IPS-18a (cell line): ENCODE measurements at regions not wholly inside any gene's neighbourhood (a gene's known extent, or its start where the extent isn't known, plus 50 kb on each side); places are given as distances from the start of the nearest gene placed in this dataset.

Experiments
- H3K27ac ChIP-seq: one replicate; pipeline ENCODE4 v1.5.1; 2013; ENCODE audit warnings: low read length
- H3K27me3 ChIP-seq: one replicate; pipeline ENCODE4 v1.6.1; 2013; ENCODE audit warnings: mild to moderate bottlenecking, low read length; ENCODE audit not compliant: control insufficient read depth, insufficient read depth
- H3K36me3 ChIP-seq: one replicate; pipeline ENCODE4 v1.6.1; 2013; ENCODE audit warnings: low read depth, low read length; ENCODE audit not compliant: control insufficient read depth
- H3K4me1 ChIP-seq: one replicate; pipeline ENCODE4 v1.6.1; 2013; ENCODE audit warnings: low read depth, low read length; ENCODE audit not compliant: control insufficient read depth
- H3K4me3 ChIP-seq: one replicate; pipeline ENCODE4 v1.5.1; 2013; ENCODE audit warnings: low read length
- H3K9ac ChIP-seq: one replicate; pipeline ENCODE4 v1.6.1; 2013; ENCODE audit warnings: mild to moderate bottlenecking, low read length, moderate library complexity
- H3K9me3 ChIP-seq: one replicate; pipeline ENCODE4 v1.6.1; 2013; ENCODE audit warnings: low read depth, low read length; ENCODE audit not compliant: control insufficient read depth

DNA sequence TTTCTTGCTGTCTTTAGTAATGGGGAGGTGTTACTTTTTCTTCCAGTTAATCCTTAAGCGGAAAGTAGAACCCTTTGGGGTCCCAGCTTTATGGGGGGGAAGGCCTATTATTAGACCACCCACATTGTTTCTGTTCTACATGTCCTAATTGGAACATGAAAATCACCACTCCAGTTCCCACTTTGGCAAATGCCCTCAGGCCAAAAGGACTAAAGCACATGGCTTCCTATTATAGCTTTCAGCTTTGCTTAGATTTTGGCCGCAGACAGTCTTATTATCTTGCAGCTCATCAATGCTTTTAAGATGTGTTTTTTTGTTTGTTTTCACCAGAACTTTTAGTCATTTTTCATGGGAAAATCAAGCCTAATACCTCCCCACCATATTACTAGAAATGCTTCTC lies 296.8 kb upstream of the ANKH start:
- Histone ChIP-seq H3K9ac (no peak overlapping the region), H3K4me1 (no peaks in the 10 kb centered on the region), H3K27me3 (no peaks in the 10 kb centered on the region), H3K36me3 (no peaks in the 10 kb centered on the region), H3K27ac (no peak overlapping the region), H3K9me3 (no peaks in the 10 kb centered on the region), H3K4me3 (no peak overlapping the region)

DNA sequence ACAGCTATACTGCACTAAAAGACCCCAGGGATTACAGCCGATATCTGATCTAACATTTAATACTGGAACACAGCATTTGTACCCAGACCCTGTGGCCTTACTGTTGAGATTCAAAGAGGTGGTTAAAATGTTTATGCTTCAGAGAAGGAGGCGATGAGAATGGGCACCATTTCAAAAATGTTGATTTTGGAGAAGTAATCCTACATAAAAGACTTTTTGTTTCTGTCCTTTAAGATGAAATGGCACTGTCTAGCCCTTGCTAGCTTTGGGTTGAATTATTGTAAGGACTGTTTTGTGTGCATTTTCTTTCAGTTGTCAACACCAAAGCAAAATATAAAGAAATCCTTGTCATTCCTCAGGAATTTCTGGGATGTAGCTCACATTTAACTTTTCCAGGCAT lies 288.5 kb upstream of the ANKH start:
- no peaks in the 10 kb centered on the region for H3K9me3 ChIP-seq
- H3K27me3 ChIP-seq, result no peaks in the 10 kb centered on the region
- H3K4me3 ChIP-seq, result no peak overlapping the region
- H3K9ac ChIP-seq, result no peak overlapping the region
- H3K4me1 ChIP-seq, result no peaks in the 10 kb centered on the region
- no peak overlapping the region for H3K27ac ChIP-seq
- no peaks in the 10 kb centered on the region for H3K36me3 ChIP-seq

DNA sequence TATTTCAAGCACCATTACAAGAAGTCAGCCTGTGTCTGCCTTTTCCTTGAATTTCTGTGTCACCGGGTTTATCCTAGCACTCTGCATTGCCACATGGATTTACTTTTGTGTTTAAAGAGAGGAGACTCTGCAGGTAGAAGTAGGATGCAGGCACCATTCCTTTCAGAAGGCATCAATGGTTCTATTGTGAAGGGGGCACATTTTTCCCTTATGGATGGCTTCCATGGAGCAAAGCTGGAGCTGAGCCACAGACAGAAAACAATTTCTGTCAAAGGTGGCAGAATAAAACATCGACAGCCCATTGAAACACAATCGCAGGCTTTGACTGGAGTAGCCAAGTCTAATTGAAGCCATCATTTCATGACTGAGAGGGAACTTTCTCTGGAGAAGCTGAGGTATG lies 288.0 kb upstream of the ANKH start:
- H3K27ac ChIP-seq, result no peak overlapping the region
- H3K4me3 ChIP-seq, result no peak overlapping the region
- H3K4me1 ChIP-seq, result no peaks in the 10 kb centered on the region
- no peaks in the 10 kb centered on the region for H3K36me3 ChIP-seq
- H3K27me3 ChIP-seq, result no peaks in the 10 kb centered on the region
- H3K9me3 ChIP-seq, result no peaks in the 10 kb centered on the region
- H3K9ac ChIP-seq, result no peak overlapping the region

DNA sequence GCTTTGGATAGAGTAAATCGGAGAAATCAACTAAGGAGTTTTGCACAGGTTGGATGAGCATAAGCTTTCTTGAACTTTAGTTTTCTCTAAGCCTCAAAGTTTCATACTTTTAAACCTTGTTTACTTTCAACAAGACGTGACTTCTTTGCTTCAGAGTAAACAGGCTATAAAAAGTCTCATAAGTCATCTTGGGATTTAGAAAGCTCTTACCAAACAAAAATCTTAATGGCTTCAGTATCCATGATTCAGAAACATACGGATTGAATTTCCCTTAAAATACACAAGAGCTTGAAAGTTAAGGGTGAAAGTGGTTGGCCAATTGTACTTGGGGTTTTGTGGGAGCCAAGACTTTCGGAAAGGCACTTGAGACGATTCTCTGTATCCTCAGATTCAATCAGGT lies 270.9 kb upstream of the ANKH start:
- Histone ChIP-seq H3K4me3 (no peak overlapping the region), H3K4me1 (peaks cover 3% of the 10 kb centered on the region), H3K9me3 (no peaks in the 10 kb centered on the region), H3K36me3 (no peaks in the 10 kb centered on the region), H3K27ac (no peak overlapping the region), H3K9ac (no peak overlapping the region), H3K27me3 (no peaks in the 10 kb centered on the region)

DNA sequence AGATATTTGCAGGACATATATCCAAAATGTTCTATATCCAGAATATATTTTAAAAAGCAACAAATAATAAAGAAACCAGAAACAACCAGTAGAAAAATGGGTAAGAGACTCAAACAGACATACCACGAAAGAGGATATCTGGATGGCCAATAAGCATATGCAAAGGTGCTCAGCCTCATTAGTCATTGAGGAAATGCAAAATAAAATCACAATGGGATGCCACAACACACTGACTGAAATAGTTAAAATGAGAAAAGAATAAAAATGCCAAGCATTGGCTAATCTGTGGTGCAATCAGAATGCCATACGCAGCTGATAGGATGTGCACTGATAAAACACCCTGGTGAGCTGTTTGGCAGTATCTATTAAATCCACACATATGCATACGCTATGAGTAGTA lies 265.8 kb upstream of the ANKH start:
- no peak overlapping the region for H3K9ac ChIP-seq
- peaks cover 7% of the 10 kb centered on the region for H3K4me1 ChIP-seq
- H3K9me3 ChIP-seq, result no peaks in the 10 kb centered on the region
- no peak overlapping the region for H3K27ac ChIP-seq
- peak overlapping the region; percentile 1 for H3K4me3 ChIP-seq
- H3K36me3 ChIP-seq, result no peaks in the 10 kb centered on the region
- no peaks in the 10 kb centered on the region for H3K27me3 ChIP-seq

DNA sequence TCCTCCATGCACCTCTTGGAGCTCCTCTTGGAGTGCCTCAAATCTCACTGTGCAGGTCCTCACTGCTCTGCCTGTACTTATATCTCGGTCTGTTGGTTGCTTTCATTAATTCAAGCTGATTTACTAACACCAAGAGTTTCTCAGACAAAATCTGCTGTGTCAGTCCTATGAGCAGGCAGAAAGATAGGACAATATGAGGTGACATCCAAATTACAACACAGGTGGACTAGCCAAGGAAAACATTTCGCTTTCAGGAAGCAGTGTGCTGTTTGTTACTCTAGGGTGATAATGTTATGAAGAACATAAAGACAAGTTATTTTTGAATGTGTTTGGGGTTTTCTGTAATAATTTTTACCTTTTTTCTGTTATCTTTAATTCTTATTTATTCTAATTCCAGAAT lies 264.1 kb upstream of the ANKH start:
- peaks cover 7% of the 10 kb centered on the region for H3K4me1 ChIP-seq
- no peak overlapping the region for H3K9ac ChIP-seq
- H3K4me3 ChIP-seq, result no peak overlapping the region
- no peaks in the 10 kb centered on the region for H3K36me3 ChIP-seq
- H3K27me3 ChIP-seq, result no peaks in the 10 kb centered on the region
- no peaks in the 10 kb centered on the region for H3K9me3 ChIP-seq
- no peak overlapping the region for H3K27ac ChIP-seq

DNA sequence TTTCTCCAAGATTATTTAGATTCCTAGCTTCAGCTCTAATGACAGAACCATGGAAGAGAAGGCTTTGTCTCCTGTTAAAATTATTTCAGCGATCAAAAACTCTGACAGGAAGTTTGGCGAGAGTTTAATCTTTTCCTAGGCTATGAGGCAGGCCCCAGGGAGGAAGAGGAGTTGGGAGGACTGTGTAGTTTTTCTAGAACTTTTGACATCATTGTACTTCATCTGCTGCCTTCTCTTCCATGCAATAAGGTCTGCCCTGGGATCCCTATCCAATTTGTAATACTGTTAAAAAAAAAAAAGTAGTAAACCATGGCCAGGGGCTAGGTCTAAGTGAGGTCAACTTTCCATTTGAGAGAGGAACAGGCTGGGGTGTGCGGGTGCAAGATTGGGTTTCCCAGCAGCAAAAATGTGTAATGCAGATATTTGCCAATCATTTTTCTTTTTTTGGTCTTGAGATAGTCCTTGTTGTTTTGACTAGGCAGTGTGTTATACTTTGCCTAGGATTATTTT lies 261.9 kb upstream of the ANKH start:
- no peak overlapping the region for H3K27ac ChIP-seq
- H3K9me3 ChIP-seq, result no peaks in the 10 kb centered on the region
- H3K27me3 ChIP-seq, result no peaks in the 10 kb centered on the region
- H3K9ac ChIP-seq, result no peak overlapping the region
- H3K4me3 ChIP-seq, result no peak overlapping the region
- H3K36me3 ChIP-seq, result no peaks in the 10 kb centered on the region
- peaks cover 7% of the 10 kb centered on the region for H3K4me1 ChIP-seq

DNA sequence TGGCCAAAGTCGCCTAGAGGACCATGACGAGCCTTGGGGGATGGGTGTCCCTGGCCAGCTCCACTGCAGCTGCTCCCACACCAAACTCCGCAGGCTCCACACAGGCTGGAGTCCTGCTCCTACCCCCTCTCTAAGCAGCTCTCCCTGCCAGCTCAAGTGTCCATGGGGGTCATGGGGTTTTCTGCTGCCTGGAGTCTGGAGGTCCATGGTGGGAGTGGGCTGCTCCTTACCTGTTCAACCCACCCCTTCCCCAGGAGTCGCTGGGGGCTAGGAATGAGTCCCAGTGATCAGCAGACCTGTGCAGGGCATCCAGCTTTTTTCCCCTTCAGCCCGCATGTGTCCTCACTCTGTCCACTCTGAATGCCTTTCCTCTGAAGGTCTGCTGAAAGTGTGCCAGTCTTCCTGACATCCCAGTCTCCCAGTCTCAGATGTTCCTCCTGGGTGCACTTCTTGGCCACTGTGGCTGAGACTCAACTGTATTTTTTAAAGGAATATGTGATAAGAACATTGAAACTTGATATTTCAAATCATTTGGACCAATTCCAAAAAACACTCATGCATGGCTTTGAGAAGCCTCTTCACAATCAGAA lies 261.3 kb upstream of the ANKH start:
- no peak overlapping the region for H3K27ac ChIP-seq
- peaks cover 7% of the 10 kb centered on the region for H3K4me1 ChIP-seq
- H3K9ac ChIP-seq, result no peak overlapping the region
- H3K27me3 ChIP-seq, result no peaks in the 10 kb centered on the region
- H3K9me3 ChIP-seq, result no peaks in the 10 kb centered on the region
- no peaks in the 10 kb centered on the region for H3K36me3 ChIP-seq
- H3K4me3 ChIP-seq, result no peak overlapping the region

DNA sequence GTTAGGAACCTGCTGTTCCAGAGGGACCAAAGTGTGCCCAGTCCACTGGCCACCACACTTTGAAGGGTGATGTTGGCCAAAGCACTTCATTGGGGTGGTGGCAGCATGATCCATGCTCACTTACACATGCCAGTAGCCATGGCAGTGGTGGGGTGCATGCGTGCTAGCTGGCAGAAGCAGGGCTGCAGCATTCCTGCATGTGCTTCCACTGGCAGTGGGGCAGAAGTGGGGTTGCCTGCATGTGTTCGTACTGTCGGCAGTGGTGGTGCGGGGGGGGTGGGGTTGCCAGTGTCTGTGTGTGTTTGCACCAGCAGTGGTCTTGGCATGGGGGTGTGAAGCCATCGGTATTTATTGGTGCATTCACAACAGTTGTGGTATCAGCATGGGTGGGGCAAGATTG lies 260.3 kb upstream of the ANKH start:
- no peak overlapping the region for H3K9ac ChIP-seq
- H3K4me3 ChIP-seq, result no peak overlapping the region
- no peaks in the 10 kb centered on the region for H3K27me3 ChIP-seq
- no peaks in the 10 kb centered on the region for H3K9me3 ChIP-seq
- no peak overlapping the region for H3K27ac ChIP-seq
- no peaks in the 10 kb centered on the region for H3K4me1 ChIP-seq
- H3K36me3 ChIP-seq, result no peaks in the 10 kb centered on the region

DNA sequence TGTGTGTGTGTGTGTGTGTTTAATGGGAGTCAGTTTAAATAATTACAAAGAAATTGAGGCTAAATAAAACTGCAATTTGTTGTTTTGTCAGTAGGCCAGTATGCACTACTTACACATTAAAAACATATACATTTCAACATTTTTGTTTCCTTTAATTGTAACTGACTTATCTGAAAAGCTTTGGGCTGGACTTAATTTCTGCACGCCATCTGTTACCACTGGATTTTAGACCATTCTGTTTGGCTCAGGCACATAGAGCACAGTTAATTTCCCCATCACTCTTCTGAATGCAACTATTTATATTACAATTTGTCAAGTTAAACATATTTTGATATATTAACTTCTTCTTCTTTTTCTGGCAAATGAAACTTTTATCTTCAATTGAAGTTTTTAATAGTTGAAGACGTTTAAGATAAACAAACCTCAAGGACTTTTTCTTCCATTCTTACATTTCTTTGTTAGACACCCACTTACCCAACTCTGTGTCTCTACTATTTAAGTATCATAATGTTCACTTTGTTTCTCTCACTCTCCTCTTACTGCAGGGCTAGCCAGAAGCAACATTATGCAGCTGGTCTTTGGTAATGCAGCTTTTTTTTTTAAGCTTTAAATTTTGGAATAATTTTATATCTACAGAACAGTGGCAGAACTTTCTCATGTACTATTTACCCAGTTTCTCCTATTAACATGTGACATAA lies 253.4 kb upstream of the ANKH start:
- Histone ChIP-seq H3K9me3 (no peaks in the 10 kb centered on the region), H3K9ac (no peak overlapping the region), H3K36me3 (no peaks in the 10 kb centered on the region), H3K4me3 (no peak overlapping the region), H3K4me1 (no peaks in the 10 kb centered on the region), H3K27me3 (no peaks in the 10 kb centered on the region), H3K27ac (no peak overlapping the region)

DNA sequence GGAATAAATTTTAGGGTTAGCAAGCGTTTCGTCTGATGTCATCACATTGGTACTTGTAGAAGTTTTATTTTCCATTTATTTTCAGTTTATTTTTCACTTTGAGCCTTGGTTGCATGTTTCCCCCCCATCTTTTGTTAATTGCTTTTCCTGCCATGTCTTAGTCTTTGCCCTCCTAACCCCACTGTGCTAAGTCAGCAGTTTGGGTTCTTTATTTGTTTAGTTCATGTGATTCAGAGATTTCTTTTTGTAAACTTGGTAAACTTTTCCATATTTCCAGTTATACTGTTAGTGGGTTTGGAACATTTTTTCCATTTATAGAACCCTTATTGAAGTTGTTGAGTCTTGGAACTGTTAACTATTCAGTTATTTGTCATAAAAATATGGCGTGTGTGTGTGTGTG lies 252.9 kb upstream of the ANKH start:
- H3K4me1 ChIP-seq, result no peaks in the 10 kb centered on the region
- H3K4me3 ChIP-seq, result no peak overlapping the region
- no peak overlapping the region for H3K9ac ChIP-seq
- H3K9me3 ChIP-seq, result no peaks in the 10 kb centered on the region
- H3K36me3 ChIP-seq, result no peaks in the 10 kb centered on the region
- H3K27me3 ChIP-seq, result no peaks in the 10 kb centered on the region
- no peak overlapping the region for H3K27ac ChIP-seq

DNA sequence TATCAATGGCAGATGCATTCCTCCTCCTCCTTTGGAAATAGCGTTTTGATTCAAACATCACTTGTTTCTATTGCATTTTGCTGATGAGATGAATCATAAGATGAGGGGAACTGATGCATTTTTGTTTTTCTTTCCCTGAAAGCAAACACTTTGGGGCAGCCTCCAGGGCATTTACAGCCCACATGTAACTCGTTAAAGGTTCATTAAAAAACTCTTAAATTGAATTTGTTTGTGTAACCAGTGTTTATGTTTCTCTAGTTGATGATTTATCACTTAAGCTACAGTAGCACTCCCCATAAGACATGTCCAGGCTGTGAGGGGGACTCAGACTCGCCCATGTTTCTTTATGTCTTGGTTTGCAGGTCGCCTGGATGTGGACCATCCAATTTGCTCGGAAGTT lies 246.1 kb upstream of the ANKH start:
- H3K36me3 ChIP-seq, result no peaks in the 10 kb centered on the region
- no peaks in the 10 kb centered on the region for H3K27me3 ChIP-seq
- no peak overlapping the region for H3K4me3 ChIP-seq

More for the DNA sequence above, 246.1 kb upstream of the ANKH start:
- no peak overlapping the region for H3K9ac ChIP-seq
- no peaks in the 10 kb centered on the region for H3K9me3 ChIP-seq
- no peak overlapping the region for H3K27ac ChIP-seq
- no peaks in the 10 kb centered on the region for H3K4me1 ChIP-seq
